ENCODE measurements at regions not wholly inside any gene's neighbourhood (a gene's known extent, or its start where the extent isn't known, plus 50 kb on each side); places are given as distances from the start of the nearest gene placed in this dataset.

DNA sequence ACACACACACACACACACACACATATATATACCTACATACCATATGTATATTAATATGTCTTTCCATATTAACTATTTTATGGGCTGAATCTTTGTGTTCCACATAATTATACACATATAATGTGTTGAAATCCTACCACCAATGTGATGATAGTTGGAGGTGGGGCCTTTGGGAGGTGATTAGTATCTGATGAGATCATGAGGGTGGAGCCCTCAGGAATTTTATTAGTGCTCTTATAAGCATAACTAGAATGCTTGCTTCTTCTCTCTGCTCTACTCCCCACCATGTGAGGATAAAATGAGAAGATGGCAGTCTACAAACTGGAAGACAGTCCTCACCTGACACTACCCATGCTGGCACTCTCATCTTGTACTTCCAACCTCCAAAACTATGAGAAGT is 1193.5 kb upstream of the FLRT2 start:
- TF ChIP-seq, protein P1, sequence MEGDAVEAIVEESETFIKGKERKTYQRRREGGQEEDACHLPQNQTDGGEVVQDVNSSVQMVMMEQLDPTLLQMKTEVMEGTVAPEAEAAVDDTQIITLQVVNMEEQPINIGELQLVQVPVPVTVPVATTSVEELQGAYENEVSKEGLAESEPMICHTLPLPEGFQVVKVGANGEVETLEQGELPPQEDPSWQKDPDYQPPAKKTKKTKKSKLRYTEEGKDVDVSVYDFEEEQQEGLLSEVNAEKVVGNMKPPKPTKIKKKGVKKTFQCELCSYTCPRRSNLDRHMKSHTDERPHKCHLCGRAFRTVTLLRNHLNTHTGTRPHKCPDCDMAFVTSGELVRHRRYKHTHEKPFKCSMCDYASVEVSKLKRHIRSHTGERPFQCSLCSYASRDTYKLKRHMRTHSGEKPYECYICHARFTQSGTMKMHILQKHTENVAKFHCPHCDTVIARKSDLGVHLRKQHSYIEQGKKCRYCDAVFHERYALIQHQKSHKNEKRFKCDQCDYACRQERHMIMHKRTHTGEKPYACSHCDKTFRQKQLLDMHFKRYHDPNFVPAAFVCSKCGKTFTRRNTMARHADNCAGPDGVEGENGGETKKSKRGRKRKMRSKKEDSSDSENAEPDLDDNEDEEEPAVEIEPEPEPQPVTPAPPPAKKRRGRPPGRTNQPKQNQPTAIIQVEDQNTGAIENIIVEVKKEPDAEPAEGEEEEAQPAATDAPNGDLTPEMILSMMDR (IDR thresholded peaks at IDR 0.05), result no peak
- TF ChIP-seq POLR2A (IDR thresholded peaks at IDR 0.05), result no peak
